ENCODE measurements at regions not wholly inside any gene's neighbourhood (a gene's known extent, or its start where the extent isn't known, plus 50 kb on each side); places are given as distances from the start of the nearest gene placed in this dataset.

- TF ChIP-seq EZH2 (IDR thresholded peaks at IDR 0.05; ENCODE audit: insufficient read depth, low read length) (no peak), CTCF (IDR thresholded peaks at IDR 0.05; ENCODE audit: insufficient read depth, low read depth, low read length) (no peak)
Measured at GRCh38 chr17:65305778-65306177, 168.6 kb downstream of the RGS9 start.

Data from astrocyte (in vitro differentiated cells and primary cell).